Keratinocyte (primary cell): ENCODE measurements at regions not wholly inside any gene's neighbourhood (a gene's known extent, or its start where the extent isn't known, plus 50 kb on each side); places are given as distances from the start of the nearest gene placed in this dataset.

Experiments used
- DNase-seq: peaks from one replicate; pipeline ENCODE4 v3.0.0-alpha.2; 2011; ENCODE audit warnings: low read depth, missing footprints, low spot score
- FAIRE-seq: peaks from 2 replicates; lab custom pipeline; 2011; peaks lifted over from hg19 to GRCh38; lab: Jason Lieb, UNC
- H2AFZ ChIP-seq: 2 replicates; pipeline ENCODE4 v1.6.0; 2012; ENCODE audit warnings: low read length, control low read depth, inconsistent platforms; ENCODE audit not compliant: control insufficient read depth
- H3K27ac ChIP-seq: 2 replicates; pipeline ENCODE4 v1.5.1; 2011; ENCODE audit warnings: low read length; ENCODE audit not compliant: control insufficient read depth, insufficient read depth
- H3K27me3 ChIP-seq: 3 replicates; pipeline ENCODE4 v1.6.0; 2011; ENCODE audit warnings: low read length; ENCODE audit not compliant: control insufficient read depth, insufficient read depth; ENCODE audit errors: extremely low read depth
- H3K36me3 ChIP-seq, 2 experiments: 2 replicates in 1 of 2; 3 replicates in 1 of 2; pipeline ENCODE4 v1.5.1; 2011; ENCODE audit warnings: low read length in 2 of 2, mild to moderate bottlenecking in 1 of 2; ENCODE audit not compliant: control insufficient read depth in 2 of 2, insufficient read depth in 2 of 2; ENCODE audit errors: extremely low read depth in 1 of 2
- H3K4me1 ChIP-seq: 3 replicates; pipeline ENCODE4 v1.5.1; 2011; ENCODE audit warnings: low read length; ENCODE audit not compliant: control insufficient read depth, insufficient read depth; ENCODE audit errors: extremely low read depth
- H3K4me2 ChIP-seq: 3 replicates; pipeline ENCODE4 v1.6.0; 2011; ENCODE audit warnings: low read depth, low read length; ENCODE audit not compliant: control insufficient read depth, insufficient read depth; ENCODE audit errors: extremely low read depth
- H3K4me3 ChIP-seq, 3 experiments: fragments of 200-600 bp in 1 of 3; sonication (generic) in 1 of 3; 2 replicates in 2 of 3; 3 replicates in 1 of 3; pipeline ENCODE4 v1.5.1; 2011 to 2016; ENCODE audit warnings: low read length in 3 of 3, mild to moderate bottlenecking in 3 of 3, control low read depth in 2 of 3, inconsistent platforms in 1 of 3, low read depth in 1 of 3, mixed read lengths in 1 of 3, mixed run types in 1 of 3, moderate library complexity in 1 of 3; ENCODE audit not compliant: control insufficient read depth in 2 of 3, insufficient read depth in 2 of 3; ENCODE audit errors: extremely low read depth in 1 of 3
- H3K79me2 ChIP-seq: 2 replicates; pipeline ENCODE4 v1.6.0; 2012; ENCODE audit warnings: low read length; ENCODE audit not compliant: control insufficient read depth, insufficient read depth
- H3K9ac ChIP-seq: 3 replicates; pipeline ENCODE4 v1.6.0; 2011; ENCODE audit warnings: low read length; ENCODE audit not compliant: control insufficient read depth, insufficient read depth; ENCODE audit errors: extremely low read depth
- H3K9me1 ChIP-seq: 3 replicates; pipeline ENCODE4 v1.6.0; 2011; ENCODE audit warnings: low read length; ENCODE audit not compliant: control insufficient read depth, insufficient read depth; ENCODE audit errors: extremely low read depth
- H3K9me3 ChIP-seq: 2 replicates; pipeline ENCODE4 v1.5.1; 2012; ENCODE audit warnings: low read depth, low read length; ENCODE audit not compliant: control insufficient read depth
- H4K20me1 ChIP-seq: 3 replicates; pipeline ENCODE4 v1.6.0; 2011; ENCODE audit warnings: low read length; ENCODE audit not compliant: control insufficient read depth, insufficient read depth; ENCODE audit errors: extremely low read depth
- EZH2 ChIP-seq: IDR thresholded peaks from one replicate; pipeline ENCODE4 v1.6.1; 2012; ENCODE audit warnings: inconsistent platforms, mild to moderate bottlenecking, low read length, moderate library complexity
- dilution Hi-C: fragments of 300-500 bp; cut with MboI; formaldehyde crosslinking; loops from one replicate; pipeline ENCODE4 v1.7.0; 2020; ENCODE audit warnings: low sequenced_read_pairs; ENCODE audit not compliant: extremely low pct_ligation_motif_present
- TF ChIP-seq, protein P1 (sequence below), 3 experiments: IDR thresholded peaks in 1 of 3; conservative IDR thresholded peaks in 1 of 3; optimal IDR thresholded peaks in 1 of 3; 2 replicates in 2 of 3; 3 replicates in 1 of 3; pipeline versions ENCODE3 to v1.5.1; 2011; ENCODE audit warnings: low read length in 3 of 3, mild to moderate bottlenecking in 3 of 3, moderate library complexity in 2 of 3, control low read depth in 1 of 3, inconsistent platforms in 1 of 3; ENCODE audit not compliant: insufficient read depth in 2 of 3; ENCODE audit errors: extremely low read depth in 1 of 3

DNA sequence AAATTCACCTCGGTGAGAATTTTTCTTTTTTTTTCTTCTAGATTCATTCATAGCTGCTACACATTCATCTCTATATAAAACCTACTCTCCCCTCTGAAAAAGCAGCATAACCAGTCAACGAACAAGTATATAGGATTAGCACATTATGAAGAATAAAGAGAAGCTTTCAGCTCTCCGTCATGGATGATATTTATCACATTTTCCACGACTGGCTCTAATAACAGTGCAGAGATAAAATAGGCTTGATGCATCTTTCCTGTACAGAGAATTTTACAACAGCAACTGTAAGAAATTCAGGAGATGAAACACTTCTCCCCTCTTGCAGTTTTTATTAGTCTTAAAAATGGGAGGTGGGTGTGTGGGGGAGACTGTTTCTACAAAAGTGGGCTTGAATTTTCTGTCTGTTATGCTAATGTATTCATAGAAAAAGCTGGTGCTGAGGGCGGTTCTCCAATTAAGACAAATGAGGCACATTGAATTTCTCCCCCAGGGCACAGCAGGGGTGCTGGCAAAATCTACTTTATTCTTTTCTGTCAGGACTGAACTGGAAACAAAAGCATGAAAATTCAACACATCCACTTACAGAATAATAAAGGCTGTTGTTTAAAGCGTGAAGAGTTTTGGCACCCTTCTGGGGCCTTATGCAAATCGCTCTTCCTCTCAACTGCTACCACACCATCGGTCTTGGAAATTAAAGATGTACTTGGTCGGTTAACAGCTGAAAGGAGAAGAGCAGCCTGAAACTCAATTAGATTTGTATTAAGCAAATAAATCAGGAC, 233.9 kb upstream of the ZNF608 start:
- Histone ChIP-seq H3K9me3 (no peaks in the 10 kb centered on the region), H3K27me3 (no peaks in the 10 kb centered on the region), H3K27ac (no peak overlapping the region), H3K9me1 (no peaks in the 10 kb centered on the region), H2AFZ (peak overlapping the region; percentile 20), H4K20me1 (no peaks in the 10 kb centered on the region), H3K79me2 (no peaks in the 10 kb centered on the region), H3K4me1 (peaks cover 10% of the 10 kb centered on the region), H3K36me3 (no peaks in the 10 kb centered on the region), H3K4me3 (no peak overlapping the region), H3K4me2 (no peak overlapping the region), H3K9ac (no peak overlapping the region)
- dilution Hi-C loops: no loop called here
- DNase-seq (no peak), FAIRE-seq (peak; percentile 13)
- TF ChIP-seq EZH2: no peak
- TF ChIP-seq, protein P1, sequence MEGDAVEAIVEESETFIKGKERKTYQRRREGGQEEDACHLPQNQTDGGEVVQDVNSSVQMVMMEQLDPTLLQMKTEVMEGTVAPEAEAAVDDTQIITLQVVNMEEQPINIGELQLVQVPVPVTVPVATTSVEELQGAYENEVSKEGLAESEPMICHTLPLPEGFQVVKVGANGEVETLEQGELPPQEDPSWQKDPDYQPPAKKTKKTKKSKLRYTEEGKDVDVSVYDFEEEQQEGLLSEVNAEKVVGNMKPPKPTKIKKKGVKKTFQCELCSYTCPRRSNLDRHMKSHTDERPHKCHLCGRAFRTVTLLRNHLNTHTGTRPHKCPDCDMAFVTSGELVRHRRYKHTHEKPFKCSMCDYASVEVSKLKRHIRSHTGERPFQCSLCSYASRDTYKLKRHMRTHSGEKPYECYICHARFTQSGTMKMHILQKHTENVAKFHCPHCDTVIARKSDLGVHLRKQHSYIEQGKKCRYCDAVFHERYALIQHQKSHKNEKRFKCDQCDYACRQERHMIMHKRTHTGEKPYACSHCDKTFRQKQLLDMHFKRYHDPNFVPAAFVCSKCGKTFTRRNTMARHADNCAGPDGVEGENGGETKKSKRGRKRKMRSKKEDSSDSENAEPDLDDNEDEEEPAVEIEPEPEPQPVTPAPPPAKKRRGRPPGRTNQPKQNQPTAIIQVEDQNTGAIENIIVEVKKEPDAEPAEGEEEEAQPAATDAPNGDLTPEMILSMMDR (optimal IDR thresholded peaks at IDR 0.05 in 1 of 3, IDR thresholded peaks at IDR 0.05 in 1 of 3, conservative IDR thresholded peaks at IDR 0.05 in 1 of 3; ENCODE audit: extremely low read depth in 1 of 3, insufficient read depth in 2 of 3, low read length in 3 of 3): no peak

- peaks cover 10% of the 10 kb centered on the region for H3K4me1 ChIP-seq
- no peaks in the 10 kb centered on the region for H3K27me3 ChIP-seq
- peak overlapping the region; percentile 18 for H3K4me2 ChIP-seq
- H3K79me2 ChIP-seq: no peaks in the 10 kb centered on the region
- H3K27ac ChIP-seq: no peak overlapping the region
- no peaks in the 10 kb centered on the region for H3K36me3 ChIP-seq
- TF ChIP-seq, protein P1 (optimal IDR thresholded peaks at IDR 0.05 in 1 of 3, IDR thresholded peaks at IDR 0.05 in 1 of 3, conservative IDR thresholded peaks at IDR 0.05 in 1 of 3; ENCODE audit: extremely low read depth in 1 of 3, insufficient read depth in 2 of 3, low read length in 3 of 3): no peak
- TF ChIP-seq EZH2: no peak
- dilution Hi-C loops: no loop called here
- no peak for DNase-seq
- no peak for FAIRE-seq
- H3K9ac ChIP-seq: no peak overlapping the region
- H3K4me3 ChIP-seq: no peak overlapping the region
- H4K20me1 ChIP-seq: no peaks in the 10 kb centered on the region
- H2AFZ ChIP-seq: peak overlapping the region; percentile 75
- H3K9me1 ChIP-seq: no peaks in the 10 kb centered on the region
- H3K9me3 ChIP-seq: no peaks in the 10 kb centered on the region
Observed at GRCh38 chr5:124981901-124982300, 235.5 kb upstream of the ZNF608 start.
